ENCODE measurements at regions not wholly inside any gene's neighbourhood (a gene's known extent, or its start where the extent isn't known, plus 50 kb on each side); places are given as distances from the start of the nearest gene placed in this dataset.

DNA sequence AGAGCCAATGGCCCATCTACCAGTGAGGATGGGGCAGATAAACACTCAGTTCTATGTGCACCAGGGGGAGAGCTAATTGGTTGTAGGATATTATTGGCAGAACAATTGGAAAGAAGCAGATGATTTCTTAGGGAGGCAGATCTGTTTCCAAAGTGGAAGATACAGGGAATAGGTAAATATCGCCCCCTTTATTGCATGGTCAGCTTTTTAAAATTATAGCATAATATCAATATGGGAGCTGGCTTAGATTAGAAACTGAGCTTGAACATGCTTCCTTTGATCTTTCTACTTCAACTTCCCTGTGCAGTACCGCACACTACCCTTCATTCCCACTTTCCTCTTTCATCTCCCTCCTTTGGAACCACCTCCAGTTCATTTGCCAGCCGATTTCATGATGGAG lies 64.0 kb upstream of the PLXNA2 start:
- TF ChIP-seq CTCF (IDR thresholded peaks at IDR 0.05) (no peak), POLR2AphosphoS5 (IDR thresholded peaks at IDR 0.05) (no peak), POLR2A (IDR thresholded peaks at IDR 0.05; ENCODE audit: low read depth) (no peak), EP300 (IDR thresholded peaks at IDR 0.05) (no peak)
